SK-N-MC (cell line): ENCODE measurements at regions not wholly inside any gene's neighbourhood (a gene's known extent, or its start where the extent isn't known, plus 50 kb on each side); places are given as distances from the start of the nearest gene placed in this dataset.

Source experiments
- DNase-seq: peaks from one replicate; pipeline ENCODE4 v3.0.0-alpha.2; 2011; ENCODE audit warnings: low read depth, low spot score
- H3K27ac ChIP-seq: fragments of 200-600 bp; sonication (generic); 2 replicates; pipeline ENCODE4 v1.5.1; 2016; ENCODE audit warnings: mixed run types
- H3K36me3 ChIP-seq: fragments of 200-600 bp; sonication (generic); 2 replicates; pipeline ENCODE4 v1.6.1; 2017; ENCODE audit warnings: antibody characterized with exemption, low read length, mixed read lengths; ENCODE audit not compliant: insufficient read depth
- H3K4me3 ChIP-seq: fragments of 200-600 bp; sonication (generic); 2 replicates; pipeline ENCODE4 v1.5.1; 2016
- H3K9ac ChIP-seq: fragments of 200-600 bp; sonication (generic); 2 replicates; pipeline ENCODE4 v1.8.0; 2017; ENCODE audit warnings: mixed run types, mixed read lengths; ENCODE audit not compliant: insufficient read length
- H3K9me3 ChIP-seq: fragments of 200-600 bp; sonication (generic); 2 replicates; pipeline ENCODE4 v1.6.1; 2017; ENCODE audit warnings: low read depth, mild to moderate bottlenecking, antibody characterized with exemption, low read length, moderate library complexity, mixed read lengths
- EZH2 ChIP-seq: fragments of 200-600 bp; sonication (generic); IDR thresholded peaks from one replicate; pipeline ENCODE4 v1.6.1; 2017; ENCODE audit warnings: antibody characterized with exemption
- FOXP2 ChIP-seq: optimal IDR thresholded peaks from 2 replicates; pipeline ENCODE3; 2011; ENCODE audit warnings: mild to moderate bottlenecking, moderate library complexity; ENCODE audit not compliant: insufficient read depth; ENCODE audit errors: extremely low read length, control extremely low read depth
- POLR2AphosphoS5 ChIP-seq: IDR thresholded peaks from 2 replicates; pipeline ENCODE4 v1.6.1; 2012; ENCODE audit warnings: mild to moderate bottlenecking, low read depth, low read length, borderline replicate concordance

DNA sequence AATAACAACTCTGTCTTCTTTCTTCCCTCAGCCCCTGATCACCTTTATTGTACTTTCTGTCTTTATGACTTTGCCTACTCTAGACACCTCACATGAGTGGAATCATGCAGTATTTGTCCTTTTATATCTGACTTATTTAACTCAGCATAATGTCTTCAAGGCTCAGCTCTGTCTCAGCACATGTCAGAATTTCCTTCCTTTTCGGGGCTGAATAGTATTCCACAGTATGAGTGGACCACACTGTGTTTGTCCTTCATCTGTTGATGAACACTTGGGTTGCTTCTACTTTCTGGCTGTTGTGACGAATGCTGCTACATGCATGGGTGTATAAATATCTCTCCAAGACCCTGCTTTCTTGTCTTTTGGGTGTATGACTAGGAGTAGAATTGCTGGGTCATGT, 117.6 kb downstream of the KIF26A start:
- no peak overlapping the region for H3K27ac ChIP-seq
- H3K9ac ChIP-seq = no peak overlapping the region
- DNase-seq = no peak
- no peak for TF ChIP-seq POLR2AphosphoS5
- TF ChIP-seq EZH2 = no peak
- no peak for TF ChIP-seq FOXP2
- H3K36me3 ChIP-seq = no peaks in the 10 kb centered on the region
- H3K9me3 ChIP-seq = peaks cover under 1% of the 10 kb centered on the region; the same call in 1 of the 2 replicates
- no peak overlapping the region for H3K4me3 ChIP-seq

GRCh38 chr14:104262515-104263514, 124.4 kb downstream of the KIF26A start:
- Histone ChIP-seq H3K27ac (no peak overlapping the region), H3K9ac (no peak overlapping the region), H3K9me3 (peaks cover 3% of the 10 kb centered on the region; the same call in 1 of the 2 replicates), H3K4me3 (no peak overlapping the region), H3K36me3 (no peaks in the 10 kb centered on the region)
- TF ChIP-seq FOXP2 = no peak
- TF ChIP-seq EZH2 = no peak
- no peak for TF ChIP-seq POLR2AphosphoS5
- DNase-seq = no peak

DNA sequence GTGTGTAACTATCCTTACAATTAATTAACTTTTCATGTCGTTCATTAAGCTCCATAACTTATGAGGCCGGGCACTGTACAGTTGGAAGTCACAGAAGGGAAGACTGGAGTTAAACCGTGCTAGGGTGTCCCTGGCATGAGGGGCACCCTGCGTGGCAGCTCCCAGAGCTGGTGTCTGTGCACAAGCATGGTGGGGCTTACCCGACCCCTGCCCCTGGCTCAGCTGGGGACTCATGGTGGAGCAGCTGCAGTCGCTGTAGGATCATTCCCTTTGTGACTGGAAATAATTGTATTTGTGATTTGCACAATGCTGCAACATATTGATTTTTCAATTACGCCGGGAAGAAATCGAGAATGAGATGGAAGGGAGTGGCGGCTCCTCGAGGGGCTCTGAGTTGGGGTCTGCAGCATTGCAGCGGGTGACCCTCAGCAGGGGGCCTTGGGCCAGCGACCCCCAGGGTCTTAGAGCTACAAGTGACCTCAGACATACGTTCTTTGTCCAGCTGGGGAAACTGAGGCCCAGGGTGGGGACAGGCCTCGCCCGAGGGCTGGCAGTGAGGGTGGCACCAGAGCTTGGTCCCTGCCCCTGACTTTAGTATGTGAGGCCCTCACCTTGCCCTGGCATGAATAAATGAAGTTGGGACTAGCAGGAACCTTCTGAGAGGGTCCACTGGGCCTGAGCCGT, 125.4 kb downstream of the KIF26A start:
- no peak overlapping the region for H3K9ac ChIP-seq
- no peak overlapping the region for H3K27ac ChIP-seq
- no peak for DNase-seq
- no peaks in the 10 kb centered on the region for H3K36me3 ChIP-seq
- H3K4me3 ChIP-seq = no peak overlapping the region
- H3K9me3 ChIP-seq = peaks cover 3% of the 10 kb centered on the region; the same call in 1 of the 2 replicates
- no peak for TF ChIP-seq FOXP2
- no peak for TF ChIP-seq POLR2AphosphoS5
- no peak for TF ChIP-seq EZH2

GRCh38 chr14:104264495-104265265, 126.3 kb downstream of the KIF26A start:
- TF ChIP-seq FOXP2 (no peak), POLR2AphosphoS5 (no peak), EZH2 (no peak)
- DNase-seq = no peak
- H3K27ac ChIP-seq = no peak overlapping the region
- peaks cover 3% of the 10 kb centered on the region; the same call in 1 of the 2 replicates for H3K9me3 ChIP-seq
- no peaks in the 10 kb centered on the region for H3K36me3 ChIP-seq
- H3K4me3 ChIP-seq = no peak overlapping the region
- H3K9ac ChIP-seq = no peak overlapping the region

DNA sequence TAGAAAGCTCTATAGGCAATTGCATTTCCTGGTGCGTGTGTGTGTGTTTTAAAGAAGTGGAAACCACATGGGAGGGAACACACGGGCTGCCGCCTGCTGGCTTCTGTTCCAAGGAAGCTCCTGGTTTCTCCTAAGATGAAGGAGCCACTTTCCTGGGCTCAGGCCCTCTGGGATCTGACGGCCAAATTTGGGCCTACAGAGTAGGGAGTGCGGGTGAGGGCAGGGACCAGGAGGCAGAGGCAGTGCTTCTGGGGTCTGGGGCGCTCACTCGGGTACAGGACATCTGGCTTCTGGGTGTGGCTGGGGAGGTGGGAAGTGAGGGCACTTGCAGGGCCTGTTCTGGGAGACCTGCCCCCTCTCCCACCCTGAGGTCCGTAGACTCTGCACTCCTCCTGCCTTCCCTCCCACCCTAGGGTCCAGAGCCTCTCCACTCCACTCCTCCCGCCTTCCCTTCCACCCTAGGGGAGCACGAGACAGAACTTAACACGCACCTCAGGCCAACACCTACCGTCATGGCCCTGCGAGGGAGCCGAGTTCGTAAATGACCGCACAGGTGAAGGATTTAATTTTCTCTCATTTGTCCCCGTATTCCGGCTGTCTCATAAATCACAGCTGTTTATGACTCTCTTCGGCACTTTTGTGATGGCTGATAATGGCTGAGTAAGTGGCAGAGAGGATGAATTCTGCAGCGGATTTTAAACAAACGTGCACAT, 127.7 kb downstream of the KIF26A start:
- TF ChIP-seq POLR2AphosphoS5 = no peak
- TF ChIP-seq FOXP2 = no peak
- no peak for TF ChIP-seq EZH2
- DNase-seq = no peak
- no peak overlapping the region for H3K4me3 ChIP-seq
- H3K9me3 ChIP-seq = peaks cover 2% of the 10 kb centered on the region; the same call in 1 of the 2 replicates
- H3K36me3 ChIP-seq = no peaks in the 10 kb centered on the region
- no peak overlapping the region for H3K27ac ChIP-seq
- H3K9ac ChIP-seq = no peak overlapping the region

DNA sequence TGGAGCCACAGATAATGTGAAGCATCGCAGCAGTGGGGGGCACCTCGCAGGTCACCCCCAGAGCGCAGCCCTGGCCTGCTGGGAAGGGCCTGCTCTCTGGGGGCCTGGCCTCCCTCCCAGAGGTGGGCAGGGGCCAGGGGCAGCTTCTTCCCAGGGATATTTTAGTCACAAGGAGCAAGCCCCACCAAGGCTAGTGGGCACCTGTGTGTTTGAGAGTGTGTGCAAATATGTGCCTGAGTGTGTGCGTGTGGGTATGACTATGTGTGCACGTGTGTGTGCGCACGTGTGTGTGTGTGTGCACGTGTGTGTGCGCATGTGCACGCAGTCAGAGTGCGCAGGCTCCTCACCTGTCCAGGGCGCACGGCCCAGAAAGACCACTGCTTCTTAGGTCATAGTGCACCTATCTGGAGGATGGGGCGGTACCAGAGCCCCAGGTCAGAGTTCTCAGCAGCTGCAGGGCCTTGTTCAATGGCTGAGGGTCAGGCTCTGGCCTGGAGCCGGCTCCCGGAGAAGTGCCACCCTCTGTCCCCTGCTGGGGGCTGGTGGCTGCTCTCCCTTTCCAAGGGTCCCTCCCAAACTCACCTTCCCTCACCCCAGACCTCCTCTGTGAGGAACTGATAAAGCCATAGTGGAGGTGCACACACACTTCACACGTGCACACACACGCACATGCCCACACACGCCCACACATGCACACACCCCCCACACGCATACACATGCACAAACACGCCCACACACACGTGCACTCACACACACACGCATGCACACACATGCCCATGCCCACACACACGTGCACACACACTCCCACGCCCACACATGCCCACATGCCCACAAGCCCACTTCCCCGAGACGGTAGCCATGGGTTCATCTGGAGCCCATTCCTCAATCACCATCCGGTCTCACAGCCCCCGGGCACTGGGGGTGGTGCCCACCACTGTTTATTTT, 128.5 kb downstream of the KIF26A start:
- H3K27ac ChIP-seq = no peak overlapping the region
- no peaks in the 10 kb centered on the region for H3K9me3 ChIP-seq
- no peak overlapping the region for H3K4me3 ChIP-seq
- no peaks in the 10 kb centered on the region for H3K36me3 ChIP-seq
- no peak overlapping the region for H3K9ac ChIP-seq
- no peak for TF ChIP-seq FOXP2
- TF ChIP-seq POLR2AphosphoS5 = no peak
- no peak for TF ChIP-seq EZH2
- DNase-seq = no peak

DNA sequence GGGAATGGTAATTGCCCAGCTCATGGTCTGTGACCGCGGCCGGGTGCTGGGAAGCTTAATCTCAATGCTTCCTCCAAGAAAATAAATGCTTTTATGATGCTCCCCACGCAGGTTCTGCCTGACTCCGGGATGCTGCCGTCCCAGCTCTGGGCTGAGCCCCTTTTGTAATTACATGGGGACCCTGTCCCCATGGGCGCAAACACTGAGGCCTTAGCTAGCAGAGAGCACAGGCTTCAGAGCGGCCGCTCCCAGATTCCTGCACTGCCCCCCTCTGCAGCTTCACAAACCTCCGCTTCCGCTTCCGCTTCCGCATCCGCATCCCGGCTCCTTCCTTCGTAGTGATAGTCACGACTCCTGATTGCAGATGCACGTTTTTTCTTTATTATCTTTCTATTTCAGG, 129.5 kb downstream of the KIF26A start:
- no peak overlapping the region for H3K27ac ChIP-seq
- no peaks in the 10 kb centered on the region for H3K36me3 ChIP-seq
- TF ChIP-seq FOXP2 = no peak
- no peak for TF ChIP-seq POLR2AphosphoS5
- TF ChIP-seq EZH2 = no peak
- H3K4me3 ChIP-seq = no peak overlapping the region
- DNase-seq = no peak
- no peaks in the 10 kb centered on the region for H3K9me3 ChIP-seq
- no peak overlapping the region for H3K9ac ChIP-seq
